SIG-M5 treated with dmso at 0.1 percent for 504 hours (cell line): ENCODE measurements at regions not wholly inside any gene's neighbourhood (a gene's known extent, or its start where the extent isn't known, plus 50 kb on each side); places are given as distances from the start of the nearest gene placed in this dataset.
"Not testable (repeated sequence)": the region's sequence is repeated elsewhere in the genome, so short reads cannot be mapped to it uniquely, and the experiment has no call there.

Source experiments
- DNase-seq: peaks from one replicate; lab custom pipeline; 2025; ENCODE audit not compliant: unreplicated experiment; lab: John Stamatoyannopoulos, UW

- DNase-seq, result no peak
Observed at GRCh38 chr5:136631186-136631585, 265.8 kb upstream of the TRPC7 start.

GRCh38 chr5:136629125-136629792, 263.9 kb upstream of the TRPC7 start:
- no peak for DNase-seq

- no peak for DNase-seq
Observed at GRCh38 chr5:136626531-136626930, 261.2 kb upstream of the TRPC7 start.

- DNase-seq, result no peak
Observed at GRCh38 chr5:136622747-136623146, 257.4 kb upstream of the TRPC7 start.

GRCh38 chr5:136621743-136622142, 256.4 kb upstream of the TRPC7 start:
- DNase-seq, result no peak

GRCh38 chr5:136620621-136621020, 255.3 kb upstream of the TRPC7 start:
- no peak for DNase-seq

- no peak for DNase-seq
Observed at GRCh38 chr5:136620016-136620419, 254.7 kb upstream of the TRPC7 start.

- no peak for DNase-seq
Observed at GRCh38 chr5:136619556-136619955, 254.2 kb upstream of the TRPC7 start.

- no peak for DNase-seq
Observed at GRCh38 chr5:136615251-136616119, 250.1 kb upstream of the TRPC7 start.

- DNase-seq, result no peak
Observed at GRCh38 chr5:136613230-136613629, 247.9 kb upstream of the TRPC7 start.

GRCh38 chr5:136605638-136606037, 240.3 kb upstream of the TRPC7 start:
- no peak for DNase-seq

GRCh38 chr5:136600306-136600705, 235.0 kb upstream of the TRPC7 start:
- DNase-seq, result no peak

- DNase-seq, result no peak
Observed at GRCh38 chr5:136598802-136599404, 233.6 kb upstream of the TRPC7 start.

GRCh38 chr5:136594416-136594815, 229.1 kb upstream of the TRPC7 start:
- DNase-seq, result no peak

GRCh38 chr5:136590581-136590980, 225.2 kb upstream of the TRPC7 start:
- no peak for DNase-seq

- DNase-seq, result no peak
Observed at GRCh38 chr5:136586196-136586595, 220.9 kb upstream of the TRPC7 start.

- DNase-seq, result no peak
Observed at GRCh38 chr5:136584474-136584873, 219.1 kb upstream of the TRPC7 start.

GRCh38 chr5:136579238-136579637, 213.9 kb upstream of the TRPC7 start:
- DNase-seq, result no peak

- not testable (repeated sequence) for DNase-seq
Observed at GRCh38 chr5:136569875-136570274, 204.5 kb upstream of the TRPC7 start.

- DNase-seq, result not testable (repeated sequence)
Observed at GRCh38 chr5:136565457-136565856, 200.1 kb upstream of the TRPC7 start.

GRCh38 chr5:136565050-136565449, 199.7 kb upstream of the TRPC7 start:
- not testable (repeated sequence) for DNase-seq

- DNase-seq, result not testable (repeated sequence)
Observed at GRCh38 chr5:136564431-136564830, 199.1 kb upstream of the TRPC7 start.
